HG03521 (cell line): ENCODE measurements at regions not wholly inside any gene's neighbourhood (a gene's known extent, or its start where the extent isn't known, plus 50 kb on each side); places are given as distances from the start of the nearest gene placed in this dataset.

ENCODE experiments used
- ATAC-seq: cut with Tn5 transposase; IDR thresholded peaks from one replicate; pipeline ENCODE4 v1.9.1; 2021; ENCODE audit warnings: mild to moderate bottlenecking, moderate library complexity; ENCODE audit not compliant: unreplicated experiment

- no peak for ATAC-seq
Measured at GRCh38 chr11:122285070-122285988, 169.3 kb upstream of the BLID start.

- ATAC-seq, result no peak
Measured at GRCh38 chr11:122280870-122281269, 164.9 kb upstream of the BLID start.

DNA sequence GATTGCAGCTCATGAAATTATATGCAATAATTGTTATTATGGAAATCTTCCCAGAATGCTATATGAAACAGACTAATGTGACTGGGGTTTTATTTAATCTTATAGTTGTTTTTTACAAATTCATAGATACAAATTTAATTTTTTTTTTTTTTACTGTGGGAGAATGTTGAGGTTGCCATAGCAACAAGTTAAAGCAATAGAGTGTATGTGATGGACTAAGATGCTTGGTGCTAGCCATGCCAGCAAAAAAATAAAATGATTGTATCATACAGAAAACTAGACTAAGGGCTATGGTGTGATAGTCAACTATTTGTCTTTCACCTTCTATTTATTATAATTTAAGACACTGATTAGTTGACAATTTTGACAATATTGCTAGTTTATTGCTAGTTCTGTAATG lies 163.2 kb upstream of the BLID start:
- ATAC-seq, result no peak

DNA sequence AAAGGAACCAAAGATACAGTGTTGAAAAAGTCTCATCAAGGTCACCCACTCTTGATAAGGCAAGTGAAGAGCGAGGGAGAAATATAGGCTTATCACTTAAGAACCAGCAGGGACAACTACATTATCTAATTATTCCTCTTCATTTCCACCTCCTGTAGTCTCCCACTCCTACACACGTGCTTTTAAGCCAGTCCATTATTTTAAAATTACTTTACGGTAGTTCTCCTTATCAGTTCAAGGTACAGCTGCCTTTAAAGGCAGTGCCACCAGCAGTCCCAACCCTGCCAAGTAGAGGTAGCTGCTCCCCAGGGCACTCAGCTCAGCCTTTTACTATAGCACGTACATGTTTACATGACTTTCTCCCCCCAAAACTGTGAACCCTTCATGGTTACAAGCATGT lies 161.5 kb upstream of the BLID start:
- no peak for ATAC-seq

DNA sequence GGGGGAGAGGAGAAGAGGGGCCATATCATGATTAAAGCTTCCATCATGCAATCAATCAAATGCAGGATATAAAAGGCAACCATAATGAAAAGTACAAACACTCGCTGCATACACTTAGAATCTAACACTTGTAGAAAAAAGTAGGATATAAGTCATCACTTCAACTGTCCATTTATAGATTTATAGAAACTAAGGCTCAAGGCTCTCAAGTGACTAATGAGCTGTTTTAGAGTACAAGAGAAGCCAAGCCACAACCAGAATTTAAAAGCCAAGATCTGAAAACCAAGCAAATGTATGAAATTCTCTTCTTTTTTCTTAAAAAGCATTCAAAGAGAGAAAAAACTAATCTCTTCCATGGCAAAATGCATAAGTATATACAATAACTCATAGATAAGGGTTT lies 160.2 kb upstream of the BLID start:
- ATAC-seq, result no peak

- no peak for ATAC-seq
Measured at GRCh38 chr11:122275508-122275907, 159.5 kb upstream of the BLID start.

DNA sequence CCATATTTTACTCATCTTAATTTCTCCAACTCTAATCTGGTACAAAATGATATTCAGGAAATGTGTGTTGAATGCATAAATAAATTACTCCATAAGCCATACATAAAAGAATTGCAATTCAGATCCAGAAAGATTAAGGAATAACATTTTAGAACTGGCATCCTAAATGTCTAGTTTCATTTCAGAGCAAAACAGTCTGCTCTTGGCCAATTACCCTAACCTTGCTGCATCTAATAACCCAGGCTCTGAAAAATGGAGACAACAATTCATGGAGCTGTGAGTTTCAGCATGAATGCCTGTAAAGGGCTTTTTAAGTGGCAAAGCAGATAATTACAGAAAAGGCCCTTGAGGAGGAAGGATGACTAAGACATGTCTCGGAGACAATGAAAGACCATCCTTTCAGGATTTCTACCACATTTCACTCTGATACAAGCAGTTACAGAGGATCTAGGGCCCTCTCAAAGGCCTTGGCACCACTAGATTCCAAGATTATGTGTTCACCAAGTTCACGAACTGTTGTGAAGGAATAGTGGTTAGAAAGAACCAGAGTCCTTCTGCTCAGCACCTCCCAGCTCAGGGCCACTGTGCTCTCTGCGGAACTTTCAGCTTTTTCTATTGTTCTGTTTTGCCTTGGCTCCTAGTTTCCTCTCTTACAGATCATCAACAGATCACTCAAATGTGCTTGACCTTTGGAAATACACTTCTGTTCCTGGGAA lies 157.6 kb upstream of the BLID start:
- no peak for ATAC-seq

DNA sequence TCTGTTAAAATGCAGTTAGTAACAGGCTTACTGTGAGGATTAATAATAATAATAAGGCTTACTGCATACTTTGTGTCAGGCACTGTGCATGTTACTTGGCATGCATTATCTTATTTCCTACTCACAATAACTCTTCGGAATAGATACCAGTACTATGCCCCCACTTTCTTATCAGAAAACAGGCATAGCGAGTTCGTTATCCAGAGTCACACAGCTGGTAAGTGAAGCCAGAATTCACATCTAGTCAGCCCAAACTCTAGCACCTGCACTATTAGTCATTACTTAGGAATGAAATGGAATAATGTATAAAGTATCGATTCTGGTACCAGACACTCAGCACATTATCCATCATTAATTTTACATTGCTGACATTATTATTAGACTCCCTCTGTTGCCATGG lies 155.7 kb upstream of the BLID start:
- no peak for ATAC-seq

DNA sequence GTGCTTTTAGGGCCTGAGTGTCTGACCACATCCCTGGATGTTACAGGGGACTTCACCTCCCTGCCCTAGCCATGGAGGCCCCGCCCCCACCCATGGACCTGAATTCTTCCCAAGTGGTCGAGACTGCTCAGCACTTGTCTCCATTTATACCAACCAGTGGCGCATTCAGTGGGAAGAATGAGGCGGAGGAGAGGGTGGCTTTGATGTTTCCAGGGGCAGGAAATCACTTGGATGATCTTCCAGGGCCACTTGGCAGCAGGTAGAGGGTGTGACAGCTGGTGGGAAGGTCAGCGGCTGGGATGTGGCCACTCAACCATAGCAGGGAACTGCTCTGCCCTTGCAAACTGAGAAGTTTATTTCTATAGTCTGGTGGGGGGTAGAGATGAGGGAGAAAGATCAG lies 155.1 kb upstream of the BLID start:
- no peak for ATAC-seq

DNA sequence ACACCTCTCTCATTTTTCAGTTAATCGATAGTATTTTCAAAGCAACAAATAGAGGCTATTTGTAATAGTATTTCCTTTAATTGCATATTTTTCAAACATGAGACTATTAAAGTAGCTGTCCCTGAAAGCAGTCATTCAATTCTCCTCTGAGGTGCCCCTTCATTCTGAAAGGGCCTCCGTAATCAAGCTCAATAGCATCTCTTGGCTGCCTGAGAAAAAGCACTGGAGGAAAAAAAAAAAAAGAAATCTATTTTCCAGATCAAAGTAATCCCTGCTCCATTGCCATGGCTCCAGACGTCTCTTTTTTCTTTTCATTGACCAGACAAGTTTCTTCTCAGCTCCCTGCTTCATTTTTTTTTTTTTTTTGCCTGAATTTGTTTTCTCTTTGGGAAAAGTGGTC lies 154.5 kb upstream of the BLID start:
- no peak for ATAC-seq

DNA sequence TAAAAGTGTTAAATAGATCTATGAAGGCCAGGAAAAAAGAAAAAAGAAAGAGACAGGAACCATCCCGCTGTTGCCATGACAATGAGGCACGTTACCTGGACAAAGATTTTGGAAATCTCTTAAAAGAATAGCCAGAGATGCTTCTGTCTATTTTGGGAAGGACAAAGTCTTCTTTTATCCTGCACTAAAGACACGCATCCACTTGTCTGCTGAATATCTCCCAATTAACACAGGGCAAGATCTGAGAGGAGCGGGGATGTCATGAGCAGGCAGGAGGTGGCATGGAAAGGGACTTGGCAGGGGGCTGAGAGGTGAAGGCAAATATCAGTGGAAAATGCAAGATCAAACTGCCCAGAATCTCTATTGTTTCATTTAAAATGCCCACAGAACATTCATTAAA lies 153.8 kb upstream of the BLID start:
- no peak for ATAC-seq

DNA sequence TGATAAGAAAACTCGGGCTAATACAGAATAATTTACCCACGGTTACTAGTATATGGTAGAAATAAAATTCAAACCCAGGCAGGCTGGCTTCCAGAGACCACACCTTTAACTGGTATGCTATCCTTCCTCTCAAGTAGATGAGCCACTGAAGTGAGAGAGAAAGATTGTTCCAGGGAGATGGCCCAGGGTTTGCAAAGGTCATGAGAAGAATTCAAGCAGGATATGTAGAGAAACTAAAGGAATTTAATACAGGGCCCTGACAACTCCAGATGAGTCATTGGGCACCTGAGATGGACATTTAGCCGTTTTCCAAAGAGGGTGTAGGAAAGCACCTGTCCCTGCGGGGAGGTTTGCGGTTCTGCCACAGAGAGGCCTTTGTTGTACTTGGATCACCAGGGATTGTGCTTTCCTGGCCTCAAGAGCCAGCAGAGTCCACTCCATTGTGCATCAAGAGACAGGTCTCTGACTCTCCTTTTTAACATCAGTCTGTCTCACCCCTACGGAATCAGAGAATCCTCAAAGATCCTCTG lies 152.7 kb upstream of the BLID start:
- ATAC-seq, result no peak

DNA sequence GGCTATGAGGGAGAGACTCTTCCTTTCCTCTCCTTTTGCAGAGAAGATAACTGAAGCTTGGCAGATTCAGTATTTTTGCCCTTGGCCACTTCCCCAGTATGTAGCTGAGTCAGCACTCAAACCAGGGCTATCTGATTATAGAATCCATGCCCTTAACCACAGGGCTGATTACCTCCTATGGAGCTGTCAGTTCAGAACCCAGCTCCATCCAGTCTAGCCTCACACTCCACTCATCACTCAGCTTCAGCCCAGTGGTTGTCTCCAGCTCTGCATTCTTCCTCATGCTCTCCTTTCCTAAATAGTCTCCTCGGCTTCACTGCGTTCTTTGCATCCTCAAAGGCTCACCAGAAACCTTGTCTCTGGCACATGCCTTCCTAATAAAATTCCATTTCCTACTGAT lies 151.6 kb upstream of the BLID start:
- ATAC-seq, result no peak

DNA sequence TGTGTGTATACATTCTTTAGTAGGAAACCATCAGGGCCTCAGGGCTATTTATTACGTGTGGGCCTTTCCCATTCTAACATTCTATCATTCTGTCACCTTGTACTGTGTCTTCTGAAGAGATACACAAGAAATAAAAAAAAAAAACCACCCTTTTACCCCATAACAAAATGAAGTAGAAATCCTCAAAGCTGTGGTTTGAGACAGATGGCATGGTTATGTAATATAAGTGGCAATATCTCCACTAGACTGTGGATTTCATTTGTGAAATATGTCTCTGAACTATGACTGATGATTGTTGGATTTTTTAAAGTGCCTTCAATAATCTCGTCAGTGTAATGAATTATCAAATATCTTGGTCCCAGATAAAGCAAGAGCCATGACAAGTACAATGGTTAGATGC lies 150.0 kb upstream of the BLID start:
- ATAC-seq, result no peak

- ATAC-seq, result no peak
Measured at GRCh38 chr11:122264121-122264520, 148.1 kb upstream of the BLID start.

DNA sequence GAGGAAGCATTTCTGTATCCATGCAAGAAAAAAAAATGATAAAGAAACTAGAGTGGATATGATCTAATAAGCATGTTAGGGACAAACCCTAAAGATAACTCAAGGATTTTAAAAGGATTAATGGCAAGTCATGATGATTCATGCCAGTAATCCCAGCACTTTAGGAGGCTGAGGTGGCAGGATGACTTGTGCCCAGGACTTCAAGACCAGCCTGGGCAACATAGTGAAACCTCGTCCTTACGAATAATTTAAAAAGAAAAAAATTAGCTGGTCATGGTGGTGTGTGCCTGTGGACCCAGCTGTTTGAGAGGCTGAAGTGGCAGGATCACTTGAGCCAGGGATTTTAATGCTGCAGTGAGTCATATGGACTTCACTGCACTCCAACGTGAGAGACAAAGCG lies 145.5 kb upstream of the BLID start:
- no peak for ATAC-seq

DNA sequence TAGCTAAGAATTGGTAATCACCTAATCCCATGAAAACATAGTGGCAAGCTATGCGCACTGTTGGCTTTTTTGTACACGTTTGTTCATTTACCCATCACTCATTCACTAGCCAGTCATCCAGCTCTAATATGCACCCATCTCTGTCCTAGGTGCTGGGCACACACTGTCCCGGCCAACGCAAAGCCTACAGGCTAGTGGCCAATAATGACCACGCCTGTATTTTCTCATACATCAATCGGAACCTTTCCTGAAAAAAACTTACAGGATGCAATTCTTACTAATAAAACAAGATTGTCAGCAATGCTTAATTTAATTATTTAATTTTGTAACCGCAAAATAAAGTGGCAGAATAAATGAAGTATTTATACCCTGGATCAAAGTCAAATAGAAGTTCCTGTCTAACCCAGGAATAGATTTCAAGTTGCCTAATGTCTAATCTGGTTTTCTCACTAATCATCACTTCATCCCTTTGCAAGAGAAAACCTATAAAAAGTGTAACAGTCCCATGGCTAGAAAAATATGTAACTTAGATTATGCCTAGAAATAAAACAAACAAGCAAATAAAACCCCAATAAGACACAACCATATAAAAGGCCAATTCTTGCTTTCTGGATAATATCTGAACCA lies 143.3 kb upstream of the BLID start:
- no peak for ATAC-seq

GRCh38 chr11:122258446-122259194 lies 142.6 kb upstream of the BLID start:
- ATAC-seq, result no peak

GRCh38 chr11:122253589-122254231 lies 137.7 kb upstream of the BLID start:
- no peak for ATAC-seq

GRCh38 chr11:122248939-122249338 lies 132.9 kb upstream of the BLID start:
- ATAC-seq, result no peak
